ENCODE measurements at regions not wholly inside any gene's neighbourhood (a gene's known extent, or its start where the extent isn't known, plus 50 kb on each side); places are given as distances from the start of the nearest gene placed in this dataset.

- TF ChIP-seq CTCF (IDR thresholded peaks at IDR 0.05; ENCODE audit: extremely low read depth in 1 of 2, insufficient read depth in 1 of 2, low read depth in 1 of 2, low read length in 2 of 2) (no peak), POLR2A (IDR thresholded peaks at IDR 0.05; ENCODE audit: low read depth, low read length) (no peak), FOS (IDR thresholded peaks at IDR 0.05; ENCODE audit: borderline replicate concordance, insufficient read depth, low read length) (no peak), EZH2 (IDR thresholded peaks at IDR 0.05; ENCODE audit: borderline replicate concordance, low read depth, low read length, severe bottlenecking) (no peak), MYC (IDR thresholded peaks at IDR 0.05; ENCODE audit: low read depth, low read length) (no peak), POLR2AphosphoS5 (IDR thresholded peaks at IDR 0.05; ENCODE audit: insufficient read depth, low read depth, low read length) (no peak)
These were observed 74.6 kb downstream of the GPR88 start for GRCh38 chr1:100612540-100612939.

Measured in endothelial cell of umbilical vein (primary cell).